ENCODE measurements at regions not wholly inside any gene's neighbourhood (a gene's known extent, or its start where the extent isn't known, plus 50 kb on each side); places are given as distances from the start of the nearest gene placed in this dataset.

GRCh38 chr7:25853314-25853713, 298.7 kb upstream of the NFE2L3 start:
- CTCF ChIA-PET: interaction anchor here (1.1 to 10.8 kb wide), 8 partner anchors 11 to 1308 kb away, joined by 3 to 199 read pairs (median 16); no protein-coding TSS in a partner anchor
- no peak overlapping the region for H3K4me3 ChIP-seq (ENCODE audit: low read depth, low read length)
- TF ChIP-seq, protein P1, sequence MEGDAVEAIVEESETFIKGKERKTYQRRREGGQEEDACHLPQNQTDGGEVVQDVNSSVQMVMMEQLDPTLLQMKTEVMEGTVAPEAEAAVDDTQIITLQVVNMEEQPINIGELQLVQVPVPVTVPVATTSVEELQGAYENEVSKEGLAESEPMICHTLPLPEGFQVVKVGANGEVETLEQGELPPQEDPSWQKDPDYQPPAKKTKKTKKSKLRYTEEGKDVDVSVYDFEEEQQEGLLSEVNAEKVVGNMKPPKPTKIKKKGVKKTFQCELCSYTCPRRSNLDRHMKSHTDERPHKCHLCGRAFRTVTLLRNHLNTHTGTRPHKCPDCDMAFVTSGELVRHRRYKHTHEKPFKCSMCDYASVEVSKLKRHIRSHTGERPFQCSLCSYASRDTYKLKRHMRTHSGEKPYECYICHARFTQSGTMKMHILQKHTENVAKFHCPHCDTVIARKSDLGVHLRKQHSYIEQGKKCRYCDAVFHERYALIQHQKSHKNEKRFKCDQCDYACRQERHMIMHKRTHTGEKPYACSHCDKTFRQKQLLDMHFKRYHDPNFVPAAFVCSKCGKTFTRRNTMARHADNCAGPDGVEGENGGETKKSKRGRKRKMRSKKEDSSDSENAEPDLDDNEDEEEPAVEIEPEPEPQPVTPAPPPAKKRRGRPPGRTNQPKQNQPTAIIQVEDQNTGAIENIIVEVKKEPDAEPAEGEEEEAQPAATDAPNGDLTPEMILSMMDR (IDR thresholded peaks at IDR 0.05; ENCODE audit: insufficient read depth, low read length, missing control alignments): no peak
- no peak for DNase-seq (ENCODE audit: low read depth, low spot score)
- POLR2A ChIA-PET: no interaction called here

DNA sequence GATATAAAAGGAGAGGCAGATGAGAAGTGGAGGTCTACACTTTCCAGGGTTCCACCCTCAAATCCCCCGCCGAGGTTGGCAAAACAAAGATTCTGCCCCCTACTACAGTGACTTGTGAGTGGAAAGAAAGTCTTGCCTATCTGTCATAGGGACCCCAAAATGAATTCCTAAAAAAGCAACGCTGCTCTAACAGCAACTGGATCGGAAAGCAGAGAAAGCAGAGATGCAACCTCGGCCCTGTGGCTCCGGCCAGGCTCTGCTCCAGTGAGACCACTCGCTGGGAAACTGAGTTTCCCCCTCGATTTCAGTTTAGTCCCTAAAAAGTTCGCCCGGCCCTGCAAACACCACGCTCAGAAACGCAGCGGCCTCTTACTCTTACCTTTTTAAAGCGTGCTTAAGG, 297.9 kb upstream of the NFE2L3 start:
- no peak for DNase-seq (ENCODE audit: low read depth, low spot score)
- TF ChIP-seq, protein P1 (IDR thresholded peaks at IDR 0.05; ENCODE audit: insufficient read depth, low read length, missing control alignments): no peak
- CTCF ChIA-PET: interaction anchor here (0.7 to 10.8 kb wide), 21 partner anchors 8 to 1307 kb away, joined by 3 to 199 read pairs (median 4); no protein-coding TSS in a partner anchor
- H3K4me3 ChIP-seq (ENCODE audit: low read depth, low read length): peak overlapping the region; percentile 27
- POLR2A ChIA-PET: no interaction called here

DNA sequence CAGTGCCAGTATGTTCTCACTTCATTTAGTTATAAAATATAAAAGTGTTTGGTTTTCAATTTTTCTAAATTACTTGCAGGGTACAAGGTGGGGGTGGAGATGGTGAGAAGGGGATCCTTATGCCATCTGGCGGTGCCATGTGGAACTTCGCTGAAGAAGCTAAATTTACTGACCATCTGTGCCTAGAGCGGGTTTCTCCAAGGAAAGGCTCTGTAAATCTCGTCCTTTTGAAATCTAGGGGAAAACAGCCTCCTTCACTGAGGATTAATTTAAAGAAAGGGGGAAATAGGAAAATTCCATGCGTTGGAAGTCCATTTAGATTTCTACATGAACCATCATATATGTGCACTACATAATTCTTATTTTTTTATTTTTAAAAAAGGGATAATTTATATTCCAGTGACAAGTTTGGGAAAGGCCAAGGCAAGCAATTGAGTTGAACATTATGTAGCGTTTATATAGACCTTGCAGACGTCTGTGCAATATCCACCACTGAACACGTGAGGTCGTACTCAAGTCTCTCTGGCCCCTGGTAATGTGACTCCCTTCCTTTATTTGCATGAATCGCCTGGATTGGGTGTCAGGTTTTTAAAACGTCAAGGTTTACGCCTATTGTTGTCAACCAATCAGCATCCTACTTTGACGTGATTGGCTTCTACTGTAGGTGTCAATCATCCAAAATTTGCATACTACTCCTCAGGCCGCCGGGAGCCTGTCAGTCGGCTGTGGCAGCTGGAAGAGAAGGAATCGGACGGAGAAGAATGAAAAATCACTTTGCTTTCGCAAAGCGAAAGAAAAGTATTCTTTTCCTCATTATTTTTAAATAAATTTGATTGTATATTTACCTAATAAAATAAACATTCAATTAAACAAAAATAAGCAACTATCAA, 297.1 kb upstream of the NFE2L3 start:
- ChIA-PET POLR2A (interaction anchor here (1.2 kb wide), 1 partner anchor 1307 kb away, joined by 3 read pairs; no protein-coding TSS in a partner anchor), CTCF (interaction anchor here (0.7 to 10.8 kb wide), 24 partner anchors 9 to 1306 kb away, joined by 3 to 199 read pairs (median 4); no protein-coding TSS in a partner anchor)
- peak; percentile 99 for DNase-seq (ENCODE audit: low read depth, low spot score)
- TF ChIP-seq, protein P1 (IDR thresholded peaks at IDR 0.05; ENCODE audit: insufficient read depth, low read length, missing control alignments): peak; percentile 66
- peak overlapping the region; percentile 63 for H3K4me3 ChIP-seq (ENCODE audit: low read depth, low read length)

GRCh38 chr7:25855854-25856782, 295.9 kb upstream of the NFE2L3 start:
- POLR2A ChIA-PET: interaction anchor here (0.6 to 1.4 kb wide), 9 partner anchors 36 to 1323 kb away, joined by 3 to 6 read pairs (median 3); no protein-coding TSS in a partner anchor
- peak overlapping the region; percentile 63 for H3K4me3 ChIP-seq (ENCODE audit: low read depth, low read length)
- TF ChIP-seq, protein P1 (IDR thresholded peaks at IDR 0.05; ENCODE audit: insufficient read depth, low read length, missing control alignments): no peak
- CTCF ChIA-PET: interaction anchor here (0.9 to 10.8 kb wide), 8 partner anchors 9 to 1314 kb away, joined by 3 to 199 read pairs (median 4); no protein-coding TSS in a partner anchor
- DNase-seq (ENCODE audit: low read depth, low spot score): no peak

DNA sequence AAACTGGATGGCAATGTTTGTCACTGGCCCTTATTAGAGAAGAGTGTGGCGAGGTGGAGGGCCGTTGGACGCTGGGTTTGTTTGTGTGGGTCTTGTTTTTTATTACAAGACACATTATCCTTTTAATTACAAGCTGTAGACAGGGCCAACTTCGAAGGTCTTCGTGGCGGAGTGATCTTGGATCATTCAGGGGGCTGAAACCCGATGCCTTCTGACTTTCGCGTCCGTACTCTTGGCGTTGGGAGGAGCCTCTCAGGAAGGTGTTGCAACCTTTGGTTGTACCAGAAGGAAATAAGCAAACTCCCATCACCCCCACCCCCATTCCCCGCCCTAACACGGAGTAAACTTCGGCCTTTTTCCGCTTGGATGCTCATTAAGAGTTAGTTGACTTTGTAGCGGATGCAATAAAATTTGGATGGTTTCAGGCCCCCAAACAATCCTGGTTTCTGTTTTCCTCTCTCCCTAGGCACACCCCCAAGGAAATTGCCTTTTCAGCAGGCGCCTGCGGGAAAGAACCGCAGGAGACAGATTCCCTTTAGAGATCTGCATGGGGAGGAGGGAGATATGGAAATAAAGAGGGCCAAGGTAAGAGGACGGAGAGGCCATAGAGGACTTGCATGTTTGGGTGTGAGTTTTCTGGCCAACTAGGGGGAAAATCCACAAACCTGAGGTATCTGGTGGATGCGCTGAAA, 294.5 kb upstream of the NFE2L3 start:
- peak overlapping the region; percentile 54 for H3K4me3 ChIP-seq (ENCODE audit: low read depth, low read length)
- no peak for DNase-seq (ENCODE audit: low read depth, low spot score)
- TF ChIP-seq, protein P1 (IDR thresholded peaks at IDR 0.05; ENCODE audit: insufficient read depth, low read length, missing control alignments): no peak
- ChIA-PET CTCF (interaction anchor here (0.7 kb wide), 1 partner anchor 9 kb away, joined by 3 read pairs; no protein-coding TSS in a partner anchor), POLR2A (interaction anchor here (1.1 to 1.4 kb wide), 3 partner anchors 342 to 1321 kb away, joined by 6 read pairs; no protein-coding TSS in a partner anchor)

Data from AG04449 (cell line).